ENCODE measurements at regions not wholly inside any gene's neighbourhood (a gene's known extent, or its start where the extent isn't known, plus 50 kb on each side); places are given as distances from the start of the nearest gene placed in this dataset.
"Not testable (repeated sequence)": the region's sequence is repeated elsewhere in the genome, so short reads cannot be mapped to it uniquely, and the experiment has no call there.

DNA sequence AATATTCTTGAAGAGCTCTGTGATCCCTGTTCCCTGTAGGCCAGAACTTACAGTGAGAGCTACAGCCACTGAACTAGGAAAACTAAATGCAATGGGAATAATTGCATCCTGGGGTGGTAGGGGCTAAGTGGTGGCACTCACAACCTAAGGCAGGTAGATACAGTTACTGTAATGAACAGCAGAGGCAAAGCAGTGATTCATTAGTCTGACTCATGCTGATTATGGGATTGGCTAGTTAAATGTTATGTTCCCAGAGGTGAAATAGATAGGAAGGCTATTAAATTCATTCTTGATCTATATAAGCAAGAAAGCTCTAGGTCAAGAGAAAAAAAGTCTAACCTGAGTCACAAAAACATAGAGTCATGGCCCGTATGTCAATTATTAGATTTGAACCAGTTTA lies 173.1 kb upstream of the MALRD1 start:
- no peak for DNase-seq

GRCh38 chr10:18879284-18879683 lies 169.3 kb upstream of the MALRD1 start:
- no peak for DNase-seq

DNA sequence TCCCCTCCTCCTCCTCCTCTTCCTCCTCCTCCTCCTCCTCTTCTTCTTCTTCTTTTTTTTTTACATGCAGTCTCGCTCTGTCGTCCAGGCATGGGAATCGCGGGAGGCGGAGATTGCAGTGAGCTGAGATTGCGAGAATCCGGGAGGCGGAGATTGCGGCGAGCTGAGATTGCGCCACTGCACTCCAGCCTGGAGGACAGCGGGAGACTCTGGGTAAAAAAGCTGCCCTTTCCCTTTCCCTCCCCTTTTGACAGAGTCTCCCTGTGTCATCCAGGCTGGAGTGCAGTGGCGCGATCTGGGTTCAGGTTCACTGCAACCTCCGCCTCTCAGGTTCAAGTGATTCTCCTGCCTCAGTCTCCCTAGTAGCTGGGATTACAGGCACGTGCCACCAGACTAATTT lies 168.1 kb upstream of the MALRD1 start:
- DNase-seq, result no peak

DNA sequence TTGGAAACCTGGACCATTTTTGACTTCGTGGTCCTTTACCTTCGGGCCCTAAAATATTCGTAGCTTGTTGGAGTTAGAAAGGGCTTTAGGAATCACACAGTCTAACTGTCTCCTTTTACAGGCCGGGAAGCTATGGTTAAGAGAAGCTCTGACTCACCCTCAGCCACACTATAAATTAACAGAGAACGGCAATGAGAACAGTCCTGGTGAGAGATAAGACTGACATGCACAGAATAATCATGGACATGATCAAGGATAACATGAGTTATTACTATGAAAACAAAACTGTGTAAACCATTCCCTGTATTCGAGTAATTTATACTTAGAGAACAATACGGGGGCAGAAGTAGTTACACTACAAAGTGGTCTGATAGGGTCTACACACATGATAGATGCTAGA lies 162.5 kb upstream of the MALRD1 start:
- no peak for DNase-seq

GRCh38 chr10:18906636-18907035 lies 142.0 kb upstream of the MALRD1 start:
- no peak for DNase-seq

- not testable (repeated sequence) for DNase-seq
Measured at GRCh38 chr10:18917431-18917830, 131.2 kb upstream of the MALRD1 start.

DNA sequence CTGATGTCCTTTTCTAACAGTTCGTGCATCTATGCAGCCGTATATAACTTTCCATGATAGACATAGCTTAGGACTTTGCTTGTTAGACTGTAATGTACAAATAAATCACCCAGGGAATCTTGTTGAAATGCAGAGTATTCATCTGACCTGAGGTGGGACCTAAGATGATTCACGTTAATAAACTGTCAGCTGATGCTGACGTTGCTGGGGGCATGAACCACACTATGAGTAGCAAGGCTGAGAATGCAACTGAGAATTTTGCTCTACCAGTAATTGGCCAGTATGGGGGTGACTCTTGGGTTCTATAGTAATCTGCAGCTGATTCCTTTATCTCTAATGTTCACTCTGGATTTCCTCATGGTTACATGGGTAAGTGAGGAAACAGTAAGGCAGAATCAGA lies 130.1 kb upstream of the MALRD1 start:
- DNase-seq, result no peak

DNA sequence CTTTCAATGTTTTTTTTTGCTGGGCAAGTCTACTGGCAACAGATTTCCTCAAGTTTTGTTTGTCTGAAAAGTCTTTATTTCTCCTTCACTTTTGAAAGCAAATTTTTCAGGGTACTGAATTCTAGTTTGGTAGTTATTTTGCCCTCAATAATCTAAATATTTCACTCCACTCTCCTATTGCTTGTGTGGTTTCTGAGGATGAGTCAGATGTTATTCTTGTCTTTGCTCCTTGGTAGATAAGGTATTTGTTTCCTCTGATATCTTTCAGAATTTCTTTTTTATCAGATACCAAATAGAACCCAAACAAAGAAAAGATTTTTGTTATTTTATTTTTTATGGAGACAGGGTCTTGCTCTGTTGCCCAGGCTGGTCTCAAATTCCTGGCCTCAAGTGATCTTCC lies 99.2 kb upstream of the MALRD1 start:
- no peak for DNase-seq

GRCh38 chr10:18951072-18951823 lies 97.4 kb upstream of the MALRD1 start:
- not testable (repeated sequence) for DNase-seq

- no peak for DNase-seq
Measured at GRCh38 chr10:18955061-18955460, 93.5 kb upstream of the MALRD1 start.

GRCh38 chr10:18959369-18959768 lies 89.2 kb upstream of the MALRD1 start:
- no peak for DNase-seq

- DNase-seq, result no peak
Measured at GRCh38 chr10:18960466-18961079, 88.0 kb upstream of the MALRD1 start.

DNA sequence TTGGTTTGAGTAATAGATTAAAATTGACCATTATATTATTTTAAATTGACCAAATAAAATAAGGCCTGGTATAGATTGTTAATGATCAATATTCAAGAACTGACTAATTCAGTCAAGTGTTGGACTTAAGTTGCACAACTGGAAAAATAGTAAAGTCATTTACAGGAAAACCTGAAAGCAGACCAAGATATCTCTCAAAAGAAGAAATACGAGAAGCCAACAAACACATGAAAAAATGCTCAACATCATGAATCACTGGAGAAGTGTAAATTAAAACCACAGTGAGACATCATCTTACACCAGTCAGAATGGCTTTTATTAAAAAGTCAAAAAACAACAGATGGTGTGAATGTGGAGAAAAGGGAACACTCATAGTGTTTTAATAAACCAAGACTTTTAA lies 80.4 kb upstream of the MALRD1 start:
- no peak for DNase-seq

GRCh38 chr10:18976696-18977251 lies 71.8 kb upstream of the MALRD1 start:
- no peak for DNase-seq

- DNase-seq, result no peak
Measured at GRCh38 chr10:18980089-18980629, 68.4 kb upstream of the MALRD1 start.

- DNase-seq, result no peak
Measured at GRCh38 chr10:18984531-18984930, 64.1 kb upstream of the MALRD1 start.

- no peak for DNase-seq
Measured at GRCh38 chr10:18988338-18988737, 60.3 kb upstream of the MALRD1 start.

Measured in C1 segment of cervical spinal cord (tissue), 14 donors.